Right hindlimb (tissue), 1 donor: ENCODE measurements at regions not wholly inside any gene's neighbourhood (a gene's known extent, or its start where the extent isn't known, plus 50 kb on each side); places are given as distances from the start of the nearest gene placed in this dataset.
A peak's percentile ranks its signal among the peaks of the same experiment; 100 is the strongest.

ENCODE experiments used
- DNase-seq: peaks from one replicate; pipeline ENCODE4 v3.0.0-alpha.2; 2018

DNA sequence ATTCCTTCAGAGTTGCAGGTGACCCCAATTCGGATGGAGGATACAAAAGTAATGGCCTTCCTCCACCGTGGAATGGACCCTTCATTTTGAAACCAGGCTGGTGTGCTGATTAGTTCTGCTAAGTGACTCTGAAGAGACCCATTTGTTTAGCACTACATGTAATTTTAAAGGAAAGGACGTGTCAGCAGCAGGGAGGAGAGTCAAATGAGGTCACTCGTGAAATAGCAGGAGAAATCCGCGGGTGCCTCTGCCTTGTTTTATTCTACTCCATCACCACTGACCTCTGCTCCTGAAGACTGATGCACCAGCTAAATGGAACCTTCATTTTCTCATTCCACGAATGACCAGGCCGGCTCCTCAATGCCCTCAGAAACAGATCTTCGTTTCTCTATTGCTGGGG lies 589.2 kb downstream of the CDH11 start:
- DNase-seq: no peak

- DNase-seq: no peak
Measured at GRCh38 chr16:64532117-64532516, 589.7 kb downstream of the CDH11 start.

GRCh38 chr16:64531401-64531800 lies 590.5 kb downstream of the CDH11 start:
- DNase-seq: no peak

DNA sequence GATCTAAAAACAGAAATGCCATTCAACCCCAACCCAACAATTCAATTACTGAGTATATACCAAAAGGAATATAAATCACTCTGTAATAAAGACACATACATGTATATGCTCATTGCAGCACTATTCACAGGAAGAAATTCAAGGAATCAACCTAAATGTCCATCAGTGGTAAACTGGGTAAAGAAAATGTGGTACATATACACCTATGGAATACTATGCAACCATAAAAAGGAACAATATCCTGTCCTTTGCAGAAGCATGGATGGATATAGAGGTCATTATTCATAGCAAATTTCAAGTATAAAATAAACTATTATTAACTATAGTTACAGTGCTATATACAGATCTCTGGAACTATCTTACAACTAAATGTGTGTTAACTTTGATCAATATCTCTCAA lies 599.3 kb downstream of the CDH11 start:
- no peak for DNase-seq

- DNase-seq: no peak
Measured at GRCh38 chr16:64513871-64514270, 608.0 kb downstream of the CDH11 start.

DNA sequence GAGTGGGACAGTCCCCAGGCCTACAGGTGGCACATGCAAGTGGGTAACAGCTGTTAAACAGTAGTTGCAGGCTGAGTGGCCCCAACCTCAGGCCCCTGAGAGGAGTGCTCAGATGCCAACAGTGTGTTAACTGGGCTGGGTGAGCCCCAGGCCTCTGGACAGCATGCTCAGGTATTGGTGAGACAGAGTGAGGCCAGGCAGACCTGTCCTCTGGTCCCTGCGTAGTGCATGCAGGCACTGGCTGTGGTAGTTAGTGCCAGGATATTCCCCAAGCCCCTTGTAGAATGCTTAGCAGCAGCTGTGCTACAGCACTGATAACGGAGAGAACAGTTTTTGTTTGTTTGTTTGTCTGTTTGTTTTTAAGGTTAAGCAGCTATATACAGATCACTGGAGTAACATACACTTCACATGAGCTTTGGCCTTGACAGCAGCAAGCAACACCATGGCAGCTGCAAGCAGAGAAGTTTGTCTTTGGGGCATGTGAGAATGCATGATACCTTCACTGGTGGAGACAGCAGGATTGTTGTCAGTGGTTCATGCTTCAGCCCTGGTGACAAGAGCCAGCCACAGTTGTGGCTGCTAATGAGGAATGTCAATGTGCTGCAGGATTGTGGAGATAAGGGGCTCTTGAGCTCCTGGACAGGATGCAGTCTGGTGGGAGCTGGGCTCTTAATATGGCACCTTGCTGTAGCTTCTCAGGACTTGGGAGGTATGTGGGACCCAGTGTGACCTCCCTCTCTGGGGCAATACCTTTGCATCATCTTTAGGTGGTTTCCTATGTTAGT lies 614.4 kb downstream of the CDH11 start:
- DNase-seq: no peak

GRCh38 chr16:64499211-64499610 lies 622.7 kb downstream of the CDH11 start:
- no peak for DNase-seq

- DNase-seq: no peak
Measured at GRCh38 chr16:64498363-64498762, 623.5 kb downstream of the CDH11 start.

- DNase-seq: no peak
Measured at GRCh38 chr16:64493709-64494108, 628.2 kb downstream of the CDH11 start.

DNA sequence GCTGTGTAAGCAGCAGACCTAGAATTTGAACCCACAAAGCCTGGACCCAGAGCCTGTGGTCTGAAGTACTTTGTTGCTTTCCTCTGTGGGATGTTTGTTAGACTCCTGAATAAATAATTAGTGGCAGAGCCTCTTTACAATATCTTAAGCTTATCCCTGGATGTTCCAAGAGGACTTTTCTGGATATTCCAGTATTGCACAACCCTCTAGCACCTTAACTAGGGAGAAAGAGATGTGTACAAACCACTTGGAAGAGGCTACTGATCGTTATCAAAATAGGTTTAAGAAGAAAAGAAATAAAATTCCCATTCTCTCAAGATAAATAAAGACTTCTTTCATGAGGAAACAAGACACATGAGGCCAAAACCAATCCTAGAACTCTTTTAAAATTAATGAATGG lies 632.4 kb downstream of the CDH11 start:
- DNase-seq: no peak

GRCh38 chr16:64486561-64486960 lies 635.3 kb downstream of the CDH11 start:
- DNase-seq: no peak

DNA sequence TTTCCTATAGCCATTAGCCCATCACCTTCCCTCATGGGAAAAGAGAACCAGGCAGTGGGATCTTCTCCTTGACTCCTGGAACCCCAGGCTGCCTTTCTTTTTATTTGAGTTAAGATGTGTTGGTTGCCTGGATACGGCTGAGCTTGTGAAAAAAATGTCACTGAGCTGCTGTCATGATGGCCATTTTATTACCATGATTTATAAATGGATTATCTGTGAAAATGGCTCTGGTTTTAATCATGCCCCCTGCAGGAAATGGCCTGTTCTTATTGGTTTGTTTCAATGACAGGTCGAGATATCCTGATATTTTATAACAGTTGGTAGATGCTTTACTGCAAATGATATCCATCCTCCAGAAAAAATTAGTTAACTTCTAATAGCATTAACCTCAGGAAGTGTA lies 640.4 kb downstream of the CDH11 start:
- DNase-seq: no peak

- DNase-seq: peak; percentile 38
Measured at GRCh38 chr16:64478252-64478906, 643.5 kb downstream of the CDH11 start.

GRCh38 chr16:64475627-64476351 lies 646.1 kb downstream of the CDH11 start:
- no peak for DNase-seq

GRCh38 chr16:64470916-64471315 lies 650.9 kb downstream of the CDH11 start:
- DNase-seq: no peak

GRCh38 chr16:64469906-64470702 lies 651.8 kb downstream of the CDH11 start:
- peak; percentile 78 for DNase-seq

DNA sequence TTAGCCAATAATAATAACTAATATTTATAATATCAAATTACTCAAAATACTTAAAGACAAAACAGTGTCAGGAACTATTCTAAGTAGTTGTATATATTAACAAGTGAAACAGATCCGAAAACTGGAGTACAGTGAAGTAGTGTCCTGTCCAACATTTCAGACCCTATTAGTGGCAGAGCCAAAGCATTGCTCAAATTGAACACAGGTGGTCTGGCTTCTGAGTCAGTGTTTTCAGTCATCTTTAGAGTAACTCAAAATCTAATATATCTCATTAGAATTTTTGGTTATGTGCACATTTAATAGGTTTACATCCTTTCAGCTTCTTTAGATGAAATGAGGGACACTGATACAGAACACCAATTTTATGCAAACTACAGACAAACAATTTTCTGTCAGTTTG lies 652.5 kb downstream of the CDH11 start:
- DNase-seq: no peak

- DNase-seq: no peak
Measured at GRCh38 chr16:64468515-64469090, 653.3 kb downstream of the CDH11 start.

DNA sequence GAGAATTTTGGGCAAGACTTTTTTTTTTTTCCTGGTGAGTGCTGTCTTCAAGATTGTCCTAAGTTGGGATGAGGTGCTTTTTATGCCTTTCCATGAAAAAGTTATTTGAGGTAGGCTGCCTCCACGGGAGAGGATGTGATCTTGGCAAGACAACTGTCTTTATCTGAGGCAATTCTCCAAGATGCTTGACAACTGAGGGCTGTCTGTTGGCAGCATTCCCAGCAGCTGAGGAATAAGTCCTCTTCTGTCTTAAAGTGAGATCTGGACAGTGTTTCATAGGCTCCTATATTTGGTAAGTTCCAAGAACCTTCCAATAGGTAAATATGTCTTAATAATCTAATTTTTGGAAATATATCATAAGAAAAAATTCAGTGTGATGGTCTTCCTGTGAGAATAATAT lies 662.0 kb downstream of the CDH11 start:
- no peak for DNase-seq

GRCh38 chr16:64459402-64459801 lies 662.5 kb downstream of the CDH11 start:
- DNase-seq: no peak

- DNase-seq: no peak
Measured at GRCh38 chr16:64455275-64455674, 666.6 kb downstream of the CDH11 start.

DNA sequence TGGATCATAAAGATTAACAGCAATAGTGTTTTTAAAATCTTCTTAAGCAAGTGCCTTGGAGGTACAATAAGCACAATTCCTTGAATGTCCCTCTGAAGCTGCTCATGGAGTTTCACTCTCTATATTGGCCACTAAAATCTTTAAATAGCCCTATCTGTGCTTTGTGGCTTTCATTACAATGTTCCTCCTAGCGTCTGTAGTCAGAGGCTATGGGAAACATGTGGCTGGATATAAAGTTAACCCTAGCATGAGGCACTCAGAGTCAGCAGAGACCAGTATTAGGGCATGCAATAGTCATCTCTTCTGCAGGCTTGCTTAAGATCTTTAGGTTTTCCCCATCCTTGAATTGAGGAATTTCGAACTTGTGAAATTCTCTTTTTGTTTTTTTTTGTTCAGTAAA lies 668.2 kb downstream of the CDH11 start:
- no peak for DNase-seq

DNA sequence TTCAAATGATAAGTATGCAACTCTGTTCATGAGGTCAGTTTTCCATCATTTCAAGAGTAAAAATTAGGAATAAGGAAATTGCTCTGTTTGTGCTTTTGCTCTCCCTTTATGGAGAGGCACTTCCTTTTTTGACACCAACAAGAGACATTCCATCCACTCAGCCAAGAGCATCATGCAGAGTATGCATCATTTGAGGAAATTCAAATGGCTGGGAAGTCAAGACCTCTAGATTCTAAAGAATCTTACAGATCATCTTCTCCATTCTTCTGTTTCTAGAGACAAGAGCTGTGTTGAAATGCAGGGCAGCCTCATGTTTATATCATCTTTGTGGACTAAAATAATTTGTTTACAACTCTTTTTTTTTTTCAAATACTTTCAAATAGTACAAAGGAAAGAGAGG lies 669.4 kb downstream of the CDH11 start:
- no peak for DNase-seq
